GM21619 (cell line): ENCODE measurements at regions not wholly inside any gene's neighbourhood (a gene's known extent, or its start where the extent isn't known, plus 50 kb on each side); places are given as distances from the start of the nearest gene placed in this dataset.
"Not testable (repeated sequence)": the region's sequence is repeated elsewhere in the genome, so short reads cannot be mapped to it uniquely, and the experiment has no call there.

Experiments used
- ATAC-seq: cut with Tn5 transposase; IDR thresholded peaks from one replicate; pipeline ENCODE4 v1.9.1; 2021; ENCODE audit not compliant: unreplicated experiment

DNA sequence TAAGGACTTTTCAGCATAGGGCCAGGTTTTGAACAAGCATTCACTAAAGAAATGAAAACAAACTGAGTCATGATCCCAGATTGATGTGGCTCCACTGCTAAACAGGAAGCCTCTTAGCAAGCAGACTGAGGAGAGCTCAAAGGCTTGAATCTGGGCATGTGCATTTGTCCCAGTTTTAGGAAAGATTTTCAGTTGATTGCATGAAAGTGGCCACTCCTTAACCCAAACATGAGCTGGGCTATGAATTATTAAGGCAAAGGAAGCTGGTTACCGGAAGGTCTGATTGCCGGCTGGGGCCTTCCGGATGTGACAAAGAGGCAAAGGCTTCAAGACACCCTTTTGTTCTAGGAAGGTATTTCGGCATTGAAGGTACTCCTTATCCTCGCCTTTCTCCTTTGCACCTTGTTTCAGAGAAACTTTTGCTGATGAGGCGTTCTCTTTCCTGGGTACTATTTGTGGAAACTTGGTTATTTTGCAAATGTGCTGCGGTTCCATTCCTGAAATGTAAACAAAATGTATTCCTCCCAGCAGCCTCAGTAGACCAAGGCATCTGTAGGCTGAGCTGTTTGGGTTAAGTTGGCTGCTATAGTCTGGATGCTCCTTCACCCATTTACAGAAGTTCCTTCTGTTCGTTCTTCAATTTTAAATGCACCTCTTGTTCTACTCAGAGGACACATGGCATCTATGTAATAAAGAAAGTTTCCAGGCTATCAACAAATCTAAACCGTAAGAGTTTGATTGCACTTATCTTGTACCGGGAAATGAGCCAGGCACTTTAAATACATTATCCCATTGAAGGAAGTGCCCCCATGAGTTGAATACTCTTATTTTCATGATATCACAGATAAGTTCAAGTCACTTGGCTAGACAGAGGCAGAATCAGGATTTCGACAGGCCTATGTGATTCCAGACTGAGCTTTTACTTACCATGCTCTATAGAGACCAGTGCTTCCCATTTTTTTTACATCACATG is 115.6 kb upstream of the METAP2 start:
- no peak for ATAC-seq

DNA sequence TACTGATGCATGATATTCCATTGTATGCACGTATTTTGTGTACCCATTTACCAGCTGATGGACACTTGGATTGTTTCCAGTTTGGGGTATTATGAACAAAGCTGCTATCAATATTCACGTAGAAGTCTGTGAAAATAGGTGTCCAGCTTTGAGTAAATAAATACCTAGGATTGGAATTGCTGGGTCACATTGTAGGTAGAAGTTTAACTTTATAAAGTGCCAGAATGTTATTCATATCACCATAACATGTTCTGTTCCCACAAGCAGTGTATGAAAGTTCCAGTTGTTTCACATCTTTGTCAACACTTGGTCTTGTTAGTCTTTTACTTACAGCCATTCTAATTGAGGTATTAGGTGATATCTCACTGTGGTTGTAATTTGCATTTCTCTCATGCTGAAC is 108.0 kb upstream of the METAP2 start:
- ATAC-seq, result no peak

DNA sequence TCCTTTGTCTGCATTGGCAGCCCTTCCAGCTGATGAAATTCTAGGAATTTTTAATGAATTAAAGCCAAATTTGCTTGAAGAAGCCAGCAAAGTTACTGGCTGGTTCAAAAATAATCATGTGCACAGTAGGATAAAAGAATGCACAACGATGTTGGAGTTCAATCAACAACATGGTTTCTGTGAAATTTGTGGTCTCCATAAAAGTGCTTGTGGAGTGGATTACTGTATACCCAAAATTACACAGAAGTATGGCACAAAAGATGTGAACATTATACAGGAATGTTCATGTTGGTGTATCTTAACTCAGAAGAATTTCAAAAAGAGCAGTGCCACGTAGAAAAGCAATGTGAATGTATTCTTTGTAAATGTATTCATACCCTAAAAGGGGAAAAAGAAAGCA is 105.0 kb upstream of the METAP2 start:
- no peak for ATAC-seq

DNA sequence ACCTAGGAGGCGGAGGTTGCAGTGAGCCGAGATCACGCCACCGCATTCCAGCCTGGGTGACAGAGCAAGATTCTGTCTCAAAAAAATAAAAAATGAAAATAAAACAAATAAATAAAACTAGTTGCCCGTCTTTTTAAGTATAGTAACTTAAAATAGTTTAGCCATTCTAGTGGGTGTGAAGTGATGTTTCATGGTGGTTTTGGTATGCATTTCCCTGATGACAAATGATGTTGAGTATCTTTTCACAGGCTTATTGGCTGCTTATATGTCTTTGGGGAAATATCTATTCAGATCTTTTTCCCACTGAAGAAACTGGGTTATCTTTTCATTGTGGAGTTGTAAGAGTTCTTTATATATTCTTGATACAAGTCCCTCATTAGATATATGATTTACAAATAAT is 102.4 kb upstream of the METAP2 start:
- ATAC-seq, result no peak

DNA sequence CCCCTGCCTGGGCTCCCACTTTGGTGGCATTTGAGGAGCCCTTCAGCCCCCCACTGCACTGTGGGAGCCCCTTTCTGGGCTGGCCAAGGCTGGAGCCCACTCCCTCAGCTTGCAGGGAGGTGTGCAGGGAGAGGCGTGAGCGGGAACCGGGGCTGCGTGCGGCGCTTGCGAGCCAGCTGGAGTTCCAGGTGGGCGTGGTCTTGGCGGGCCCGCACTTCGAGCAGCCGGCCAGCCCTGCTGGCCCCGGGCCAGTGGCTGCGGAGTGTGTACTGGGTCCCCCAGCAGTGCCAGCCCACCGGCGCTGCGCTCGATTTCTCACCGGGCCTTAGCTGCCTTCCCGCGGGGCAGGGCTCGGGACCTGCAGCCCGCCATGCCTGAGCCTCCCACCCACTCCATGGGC is 94.5 kb upstream of the METAP2 start:
- not testable (repeated sequence) for ATAC-seq

DNA sequence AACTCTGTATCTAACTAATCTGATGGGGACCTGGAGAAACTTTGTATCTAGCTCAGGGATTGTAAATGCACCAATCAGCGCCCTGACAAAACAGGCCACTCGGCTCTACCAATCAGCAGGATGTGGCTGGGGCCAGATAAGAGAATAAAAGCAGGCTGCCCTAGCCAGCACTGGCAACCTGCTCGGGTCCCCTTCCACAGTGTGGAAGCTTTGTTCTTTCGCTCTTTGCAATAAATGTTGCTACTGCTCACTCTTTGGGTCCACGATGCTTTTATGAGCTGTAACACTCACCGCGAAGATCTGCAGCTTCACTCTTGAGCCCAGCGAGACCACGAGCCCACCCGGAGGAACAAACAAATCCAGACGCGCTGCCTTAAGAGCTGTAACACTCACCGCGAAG is 93.6 kb upstream of the METAP2 start:
- not testable (repeated sequence) for ATAC-seq

DNA sequence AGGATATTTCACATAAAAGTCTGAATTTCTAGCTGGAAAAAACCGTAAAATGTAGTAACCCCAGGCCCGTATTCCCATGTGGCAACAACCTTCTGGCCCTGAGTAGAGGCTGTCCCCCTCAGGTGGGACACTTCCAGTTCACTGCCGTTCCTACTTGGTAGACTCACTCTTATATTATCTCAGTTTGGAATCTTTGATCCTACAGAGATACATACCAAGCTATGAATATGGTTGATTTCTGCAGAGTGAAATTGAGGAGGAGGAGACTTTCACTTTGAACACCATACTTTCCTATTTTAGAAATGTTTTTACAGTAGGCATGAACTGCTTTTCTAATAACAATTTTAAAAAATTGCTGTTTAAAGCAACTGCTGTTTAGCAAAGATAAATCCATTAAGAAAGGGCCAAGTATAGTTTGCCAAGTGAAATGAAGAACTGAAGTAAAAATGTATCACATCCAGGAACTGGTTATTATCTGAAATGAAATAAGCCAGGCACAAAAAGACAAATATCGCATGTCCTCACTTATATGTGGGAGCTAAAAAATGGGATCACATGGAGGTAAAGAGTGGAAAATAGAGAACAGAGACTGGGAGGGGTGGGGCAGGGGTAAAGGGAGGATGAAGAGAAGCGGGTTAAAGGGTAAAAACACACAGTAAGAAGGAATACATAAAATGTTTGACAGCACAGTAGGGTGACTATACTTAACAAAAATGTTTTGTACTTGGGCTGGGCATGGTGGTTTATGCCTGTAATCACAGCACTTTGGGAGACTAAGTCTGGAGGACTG is 92.8 kb upstream of the METAP2 start:
- no peak for ATAC-seq

DNA sequence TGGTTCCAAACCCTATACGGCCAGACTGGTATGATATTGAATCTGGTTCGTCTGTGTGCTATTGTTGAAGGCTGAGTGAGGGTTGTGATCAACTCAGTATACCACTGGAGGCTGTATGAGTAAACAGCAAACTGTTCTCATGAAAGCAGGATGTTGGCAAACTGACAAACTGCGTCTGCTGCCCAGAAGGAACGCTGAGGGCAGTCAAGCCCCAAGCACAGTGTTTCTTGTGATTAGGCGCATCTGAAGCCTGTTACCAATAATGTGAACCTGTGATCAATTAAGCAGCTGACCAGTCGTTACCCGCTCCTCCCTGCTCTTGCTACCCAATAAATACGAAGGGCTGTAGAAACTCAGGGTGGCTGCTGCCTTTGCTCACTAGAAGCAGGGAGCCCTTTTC is 90.0 kb upstream of the METAP2 start:
- not testable (repeated sequence) for ATAC-seq

DNA sequence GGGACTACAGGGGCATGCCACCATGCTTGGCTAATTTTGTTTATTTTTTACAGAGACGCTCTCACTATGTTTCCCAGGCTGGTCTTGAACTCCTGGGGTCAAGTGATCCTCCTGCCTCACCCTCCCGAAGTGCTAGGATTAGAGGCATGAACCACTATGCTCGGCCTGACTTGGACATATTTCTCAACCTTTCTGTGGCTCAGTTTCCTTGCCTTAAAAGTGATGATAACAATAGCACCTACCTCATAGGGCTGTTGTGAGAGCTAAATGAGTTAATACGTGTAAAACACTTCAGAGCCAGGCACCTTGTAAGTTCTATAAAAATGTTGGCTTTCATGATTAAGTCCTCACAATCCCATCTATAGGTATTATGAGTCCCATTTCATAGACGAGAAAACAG is 89.2 kb upstream of the METAP2 start:
- ATAC-seq, result no peak

DNA sequence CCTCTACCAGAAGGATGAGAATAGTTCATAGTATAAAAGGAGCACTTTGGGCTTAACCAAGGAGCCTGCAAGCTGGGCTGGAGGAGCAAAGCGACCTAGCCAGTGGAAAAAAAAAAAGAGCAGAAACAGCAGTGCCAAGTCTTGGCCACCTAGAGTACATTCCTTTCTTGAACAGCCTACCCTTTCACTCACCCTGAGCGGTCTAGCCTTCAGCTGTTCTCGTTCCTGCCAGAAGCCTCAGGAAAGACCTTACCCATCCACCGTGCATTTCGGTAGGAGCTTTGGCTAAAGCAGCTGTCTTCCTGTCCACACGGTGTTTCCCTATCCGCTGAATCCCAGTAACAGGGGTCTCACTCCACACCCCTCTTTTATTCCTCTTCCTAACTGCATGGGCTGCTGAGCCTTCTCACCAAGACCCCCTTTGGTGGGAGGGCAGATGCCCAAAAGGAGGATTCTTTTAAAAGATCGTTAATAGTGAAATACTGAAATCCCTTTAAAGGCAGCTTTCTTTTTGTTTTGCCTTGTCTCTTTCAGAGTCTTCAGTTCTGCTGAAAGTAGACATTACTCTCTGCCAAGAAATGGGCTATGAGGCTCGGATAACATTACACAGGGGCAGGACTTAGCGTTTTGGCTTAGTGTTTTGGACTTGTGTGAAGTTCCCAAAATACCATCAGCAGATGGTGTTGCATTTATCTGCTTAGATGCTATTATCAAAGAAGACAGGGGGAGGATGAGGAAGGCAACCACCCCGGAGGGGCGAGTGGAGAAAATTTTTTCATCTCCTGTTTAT is 88.5 kb upstream of the METAP2 start:
- no peak for ATAC-seq

DNA sequence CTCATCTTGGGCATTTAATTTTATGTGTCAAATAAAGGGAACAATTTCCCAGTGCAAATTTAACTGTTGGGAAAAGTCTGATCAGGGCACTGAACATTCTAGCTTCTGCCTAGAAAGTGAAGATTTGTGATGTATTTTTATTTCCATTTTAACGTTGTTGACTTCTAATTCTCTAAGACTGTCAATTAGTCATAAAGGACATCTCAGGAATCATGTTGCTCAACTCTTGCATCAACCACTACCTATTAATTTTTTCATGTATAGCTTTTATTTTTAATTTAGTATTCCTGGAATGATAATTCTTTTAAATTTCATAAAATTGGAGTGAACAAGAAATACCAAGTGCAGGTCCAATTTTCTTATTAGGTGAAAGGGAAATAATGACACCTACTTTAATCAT is 87.9 kb upstream of the METAP2 start:
- no peak for ATAC-seq

DNA sequence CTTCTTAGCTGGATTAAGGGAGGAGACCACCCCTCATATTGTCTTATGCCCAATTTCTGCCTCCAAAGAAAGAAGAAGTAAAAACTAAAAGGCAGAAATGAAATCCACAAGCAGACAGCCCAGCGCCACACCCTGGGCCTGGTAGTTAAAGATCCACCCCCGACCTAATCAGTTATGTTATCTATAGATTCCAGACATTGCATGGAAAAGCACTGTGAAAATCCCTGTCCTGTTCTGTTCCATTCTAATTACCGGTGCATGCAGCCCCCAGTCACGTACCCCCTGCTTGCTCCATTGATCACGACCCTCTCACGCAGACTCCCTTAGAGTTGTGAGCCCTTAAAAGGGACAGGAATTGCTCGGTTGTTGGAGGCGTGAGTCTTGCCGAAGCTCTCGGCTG is 85.7 kb upstream of the METAP2 start:
- not testable (repeated sequence) for ATAC-seq

DNA sequence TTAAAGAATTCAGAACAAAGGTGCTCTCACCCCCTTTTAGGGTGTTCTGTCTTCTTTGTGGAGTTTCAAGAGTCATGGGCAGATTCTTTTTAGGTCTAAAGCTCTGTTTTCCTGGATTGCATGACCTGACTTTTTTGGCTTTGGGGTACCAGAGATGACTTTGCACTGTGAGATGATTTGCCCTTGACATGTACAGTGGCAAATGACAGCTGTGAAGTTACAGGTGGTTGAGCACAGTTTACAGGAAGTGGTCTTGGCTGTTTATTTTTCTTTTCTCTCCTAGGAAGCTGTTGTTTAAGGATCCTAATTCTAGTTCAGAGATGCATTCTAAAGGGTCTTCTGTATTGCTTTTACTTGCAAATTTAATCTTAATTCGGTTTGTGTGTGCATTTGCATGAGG is 83.8 kb upstream of the METAP2 start:
- peak; percentile 87 for ATAC-seq

DNA sequence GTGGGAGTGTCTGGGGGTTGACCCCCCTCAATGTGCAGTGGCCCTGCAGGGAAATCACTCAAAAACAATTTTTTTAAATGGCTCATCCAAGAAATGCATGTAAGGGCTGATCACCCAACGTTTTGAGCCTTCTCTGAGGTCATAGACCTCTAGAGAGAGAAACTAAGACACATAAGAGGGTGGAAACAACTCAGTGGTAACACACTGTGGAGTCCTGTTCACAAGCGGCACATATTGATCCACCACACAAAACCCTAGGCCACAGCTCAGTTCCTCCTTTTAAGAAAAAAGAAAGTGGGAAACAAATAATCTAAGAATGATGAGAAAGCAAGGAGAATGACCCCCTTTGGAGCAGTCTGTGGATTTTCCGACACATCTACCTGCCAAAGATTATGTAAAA is 83.0 kb upstream of the METAP2 start:
- ATAC-seq, result peak; percentile 41

DNA sequence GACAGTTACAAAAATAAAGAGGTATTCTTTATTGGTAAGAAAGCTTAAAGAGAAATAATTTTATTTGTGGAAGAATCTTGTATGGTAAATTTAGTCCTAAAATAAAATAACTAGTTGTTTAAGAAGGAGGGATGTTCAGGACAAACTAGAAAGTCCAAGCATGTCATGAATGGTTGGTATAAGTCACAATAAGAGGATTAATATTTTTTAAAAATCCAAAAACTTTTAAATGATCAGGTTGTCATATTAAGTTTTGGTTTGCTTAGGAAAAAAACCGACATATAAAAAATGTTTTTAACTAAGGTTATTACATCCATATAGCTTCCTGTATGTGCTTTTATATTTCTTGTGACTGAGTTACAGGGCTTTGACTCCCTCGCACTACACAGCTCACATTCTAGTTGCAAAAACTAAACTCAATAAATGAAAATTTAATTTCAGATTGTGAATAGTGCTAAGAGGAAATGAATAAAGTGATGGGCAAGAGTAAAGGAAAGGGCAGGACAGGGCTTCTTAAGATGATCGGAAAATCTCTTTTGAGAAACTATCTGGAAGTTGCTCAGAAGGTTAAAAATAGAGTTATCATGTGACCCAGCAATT is 80.7 kb upstream of the METAP2 start:
- ATAC-seq, result no peak

DNA sequence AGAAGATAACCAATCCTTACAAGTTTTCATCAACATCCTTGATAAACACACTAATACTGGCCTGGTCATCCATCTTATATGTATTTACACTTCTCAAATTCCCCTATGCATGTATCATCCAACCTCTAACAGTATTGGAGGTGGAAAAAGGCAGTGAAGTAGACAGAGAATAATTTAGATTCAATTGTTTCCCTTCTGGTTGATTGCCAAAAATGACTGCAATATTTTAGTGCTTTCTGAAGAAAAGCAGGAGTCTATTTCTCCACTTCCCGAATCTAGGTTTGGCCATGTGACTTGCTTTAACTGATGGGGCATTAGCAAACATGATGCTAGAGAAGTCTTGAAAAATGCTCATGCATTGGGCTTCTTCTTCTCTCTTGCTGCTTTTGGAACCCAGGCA is 78.3 kb upstream of the METAP2 start:
- ATAC-seq, result no peak

DNA sequence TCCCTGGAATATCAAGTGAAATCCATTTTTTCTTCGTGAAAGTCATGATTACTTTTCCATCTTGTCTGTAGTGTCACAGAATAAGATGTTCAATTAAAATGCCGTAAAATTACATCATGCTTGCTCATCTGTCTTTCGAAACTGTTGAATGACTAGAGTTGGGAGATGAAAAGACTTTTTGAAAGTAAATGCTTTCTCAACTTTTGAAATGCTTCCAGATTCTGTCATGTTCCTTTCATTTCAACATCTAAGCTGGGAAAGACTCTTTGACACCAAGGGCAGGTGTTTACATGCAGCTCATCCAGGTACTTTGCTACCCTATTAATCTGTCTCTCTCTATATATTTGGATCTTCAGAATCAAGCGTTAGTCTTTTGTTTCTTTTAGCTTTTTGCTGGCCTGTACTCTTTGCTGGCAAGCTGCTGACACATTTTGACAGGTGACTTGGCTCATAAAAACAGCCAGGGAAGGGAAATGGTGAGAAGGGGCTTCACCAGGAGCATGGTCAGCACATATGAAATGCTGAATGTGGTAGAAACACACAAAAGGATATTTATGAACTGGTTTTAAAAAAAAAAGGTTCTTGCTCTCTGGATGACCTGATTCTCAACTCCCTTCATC is 77.0 kb upstream of the METAP2 start:
- no peak for ATAC-seq

DNA sequence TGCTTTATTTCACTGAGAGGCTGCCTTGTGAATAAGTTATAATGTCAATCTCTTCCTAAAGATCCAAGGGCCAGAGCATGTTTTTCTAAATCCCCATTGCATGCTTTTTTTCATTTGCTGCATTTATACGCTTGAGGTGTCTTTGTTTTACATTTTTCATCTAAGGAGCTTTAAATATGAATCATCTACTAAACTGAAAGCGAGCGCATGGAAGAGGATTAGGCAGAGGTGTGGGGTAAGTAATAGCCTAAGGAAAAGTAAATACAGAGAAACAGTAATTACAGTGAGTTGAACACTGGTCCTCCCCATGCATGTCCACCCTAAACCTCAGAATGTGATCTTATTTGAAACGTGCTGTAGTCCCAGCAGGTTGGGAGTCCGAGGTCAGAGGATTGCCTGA is 76.4 kb upstream of the METAP2 start:
- ATAC-seq, result no peak

DNA sequence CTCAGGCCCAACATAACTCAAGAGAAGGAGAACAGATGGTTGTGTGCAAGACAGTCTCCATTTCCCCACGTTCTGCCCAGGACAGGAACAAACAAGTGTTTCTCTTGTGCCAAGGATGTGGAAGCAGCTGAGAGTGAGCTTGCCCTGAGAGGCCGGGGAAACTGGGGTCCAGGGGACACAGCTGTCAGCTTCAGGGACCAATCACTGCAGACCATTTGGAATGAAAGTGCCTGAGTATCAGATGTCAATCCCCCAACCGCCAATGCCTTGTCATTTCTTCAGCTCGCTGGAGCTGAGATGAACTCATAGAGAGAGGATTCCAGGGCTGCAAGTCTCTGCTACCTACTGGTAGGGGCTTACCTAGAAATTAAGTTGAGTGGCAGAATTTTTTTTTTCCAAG is 71.9 kb upstream of the METAP2 start:
- ATAC-seq, result no peak

DNA sequence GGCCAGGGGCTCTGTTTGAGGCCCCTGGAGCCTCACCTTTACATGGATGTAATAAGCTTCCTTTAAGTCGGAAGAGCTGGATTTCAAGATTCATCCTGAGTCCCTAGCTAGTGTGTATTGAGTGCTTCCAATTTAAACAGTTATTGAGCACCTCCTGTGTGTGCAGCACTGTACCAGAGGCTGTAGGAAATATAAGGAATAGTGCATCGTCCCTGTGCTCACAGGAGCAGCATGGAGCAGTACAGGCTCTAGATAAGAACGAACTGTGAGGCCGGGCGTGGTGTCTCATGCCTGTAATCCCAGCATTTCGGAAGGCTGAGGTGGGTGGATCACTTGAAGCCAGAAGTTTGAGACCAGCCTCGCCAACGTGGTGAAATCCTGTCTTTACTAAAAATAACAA is 65.8 kb upstream of the METAP2 start:
- ATAC-seq, result no peak

DNA sequence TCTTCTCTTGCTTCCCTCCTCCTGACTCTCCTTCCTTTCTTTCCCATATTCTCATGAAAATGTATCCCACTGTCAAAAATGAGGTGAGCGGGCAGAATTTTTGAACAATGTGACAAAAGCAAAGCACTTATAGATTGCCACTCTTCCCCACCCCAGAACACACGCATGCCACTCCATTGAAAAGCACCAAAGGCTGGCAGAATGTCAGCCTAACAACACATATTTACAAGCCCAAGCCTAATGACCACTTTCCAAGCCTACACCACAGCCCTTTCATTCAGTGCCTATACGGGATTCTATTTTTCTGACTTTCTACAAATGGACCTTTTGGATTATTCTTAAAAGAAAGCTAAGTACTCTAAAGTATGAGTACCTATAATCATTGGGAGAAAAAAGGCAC is 62.9 kb upstream of the METAP2 start:
- no peak for ATAC-seq
